GM21381 (cell line): ENCODE measurements at regions not wholly inside any gene's neighbourhood (a gene's known extent, or its start where the extent isn't known, plus 50 kb on each side); places are given as distances from the start of the nearest gene placed in this dataset.

ENCODE experiments used
- ATAC-seq: cut with Tn5 transposase; IDR thresholded peaks from one replicate; pipeline ENCODE4 v1.9.1; 2021; ENCODE audit warnings: mild to moderate bottlenecking, moderate library complexity; ENCODE audit not compliant: unreplicated experiment

- no peak for ATAC-seq
Observed at GRCh38 chr17:79184219-79184618, 109.6 kb downstream of the ENGASE start.

- no peak for ATAC-seq
Observed at GRCh38 chr17:79183293-79184158, 108.9 kb downstream of the ENGASE start.

GRCh38 chr17:79183043-79183292 is 108.3 kb downstream of the ENGASE start:
- ATAC-seq, result no peak

GRCh38 chr17:79182176-79183042 is 107.8 kb downstream of the ENGASE start:
- ATAC-seq, result no peak

GRCh38 chr17:79180358-79181005 is 105.9 kb downstream of the ENGASE start:
- ATAC-seq, result no peak

GRCh38 chr17:79179334-79179733 is 104.7 kb downstream of the ENGASE start:
- no peak for ATAC-seq

GRCh38 chr17:79177877-79178276 is 103.3 kb downstream of the ENGASE start:
- ATAC-seq, result no peak

GRCh38 chr17:79176792-79177601 is 102.4 kb downstream of the ENGASE start:
- no peak for ATAC-seq

GRCh38 chr17:79174905-79175856 is 100.6 kb downstream of the ENGASE start:
- ATAC-seq, result no peak

- ATAC-seq, result no peak
Observed at GRCh38 chr17:79174193-79174765, 99.7 kb downstream of the ENGASE start.

GRCh38 chr17:79171188-79171587 is 96.6 kb downstream of the ENGASE start:
- no peak for ATAC-seq

- no peak for ATAC-seq
Observed at GRCh38 chr17:79169861-79170260, 95.2 kb downstream of the ENGASE start.

GRCh38 chr17:79169366-79169765 is 94.7 kb downstream of the ENGASE start:
- ATAC-seq, result no peak

GRCh38 chr17:79168486-79169055 is 93.9 kb downstream of the ENGASE start:
- no peak for ATAC-seq

GRCh38 chr17:79167486-79167885 is 92.9 kb downstream of the ENGASE start:
- ATAC-seq, result no peak

- no peak for ATAC-seq
Observed at GRCh38 chr17:79165756-79166473, 91.3 kb downstream of the ENGASE start.

GRCh38 chr17:79164913-79165695 is 90.5 kb downstream of the ENGASE start:
- no peak for ATAC-seq

GRCh38 chr17:79164408-79164807 is 89.8 kb downstream of the ENGASE start:
- ATAC-seq, result no peak
